ENCODE measurements at regions not wholly inside any gene's neighbourhood (a gene's known extent, or its start where the extent isn't known, plus 50 kb on each side); places are given as distances from the start of the nearest gene placed in this dataset.

- Mint-ChIP-seq H3K4me3 (no peak overlapping the region), H3K4me1 (no peaks in the 10 kb centered on the region), H3K27ac (no peak overlapping the region), H3K27me3 (no peaks in the 10 kb centered on the region), H3K36me3 (ENCODE audit: low read depth) (no peaks in the 10 kb centered on the region), H3K9me3 (no peaks in the 10 kb centered on the region)
- intact Hi-C loops (cut with micrococcal nuclease): no loop called here
- no peak for DNase-seq
Measured at GRCh38 chr2:129068543-129068942, 749.9 kb upstream of the HS6ST1 start.

DNA sequence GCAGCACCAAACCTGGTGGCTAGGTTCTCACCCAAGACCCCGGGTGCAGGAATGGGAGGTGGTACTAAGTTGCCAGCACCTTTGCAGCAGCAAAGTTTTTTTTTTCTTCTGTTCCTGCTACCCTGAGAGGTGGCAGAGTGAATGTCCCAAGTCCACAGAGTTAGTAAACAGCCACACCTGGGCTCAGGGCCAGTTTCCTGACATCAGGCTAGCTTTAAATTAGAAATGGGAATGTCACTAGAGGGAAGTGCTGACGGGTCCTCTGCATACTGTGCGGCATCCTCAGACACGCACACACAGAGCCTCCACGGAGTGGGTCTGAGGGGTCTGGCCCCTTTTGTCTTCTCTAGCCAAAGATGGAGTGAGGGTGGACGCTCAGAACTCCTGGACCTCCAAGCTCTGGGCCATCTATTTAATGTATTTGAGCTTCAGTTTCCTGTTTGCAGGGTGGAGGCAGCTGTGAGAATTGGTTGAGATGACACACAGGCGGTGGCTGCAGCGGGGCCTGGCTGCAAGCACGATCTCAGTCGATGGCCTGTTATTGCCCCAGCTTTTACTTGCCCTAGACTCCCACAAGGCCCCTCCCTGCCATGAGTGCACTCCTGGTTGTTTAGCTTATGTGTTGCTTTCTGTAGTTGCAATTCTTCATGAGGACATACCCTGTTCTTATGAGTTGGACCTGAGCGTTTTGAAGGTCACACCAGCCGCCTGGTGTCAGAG lies 751.4 kb upstream of the HS6ST1 start:
- H3K4me3 Mint-ChIP-seq: no peak overlapping the region
- intact Hi-C loops (cut with micrococcal nuclease): no loop called here
- H3K27ac Mint-ChIP-seq: no peak overlapping the region
- no peaks in the 10 kb centered on the region for H3K9me3 Mint-ChIP-seq
- DNase-seq: no peak
- H3K36me3 Mint-ChIP-seq (ENCODE audit: low read depth): no peaks in the 10 kb centered on the region
- no peaks in the 10 kb centered on the region for H3K4me1 Mint-ChIP-seq
- H3K27me3 Mint-ChIP-seq: no peaks in the 10 kb centered on the region

- H3K27me3 Mint-ChIP-seq: no peaks in the 10 kb centered on the region
- intact Hi-C loops (cut with micrococcal nuclease): no loop called here
- H3K4me3 Mint-ChIP-seq: no peak overlapping the region
- H3K9me3 Mint-ChIP-seq: no peaks in the 10 kb centered on the region
- DNase-seq: no peak
- no peaks in the 10 kb centered on the region for H3K36me3 Mint-ChIP-seq (ENCODE audit: low read depth)
- no peak overlapping the region for H3K27ac Mint-ChIP-seq
- no peaks in the 10 kb centered on the region for H3K4me1 Mint-ChIP-seq
Measured at GRCh38 chr2:129070663-129071062, 752.0 kb upstream of the HS6ST1 start.

DNA sequence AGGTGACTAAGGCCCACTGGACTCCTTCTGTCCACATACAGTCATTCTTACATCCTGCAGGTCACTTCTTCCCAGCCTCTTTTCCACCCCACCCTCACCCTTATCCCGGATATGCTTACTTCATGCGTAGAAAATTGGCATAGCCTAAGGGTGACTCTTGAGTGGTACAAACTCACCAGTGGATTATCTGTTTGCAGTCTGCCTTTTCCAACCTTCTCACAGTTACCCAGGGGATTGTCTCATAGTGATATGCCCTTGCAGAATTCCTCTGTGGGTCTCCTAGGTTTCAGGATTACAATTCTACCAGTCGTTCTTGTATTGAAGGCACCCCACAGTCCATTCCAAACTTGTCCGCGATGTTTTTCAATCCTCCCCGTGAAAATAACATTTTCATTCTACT lies 752.9 kb upstream of the HS6ST1 start:
- Mint-ChIP-seq H3K4me1 (no peaks in the 10 kb centered on the region), H3K4me3 (no peak overlapping the region), H3K36me3 (ENCODE audit: low read depth) (no peaks in the 10 kb centered on the region), H3K9me3 (no peaks in the 10 kb centered on the region), H3K27me3 (no peaks in the 10 kb centered on the region), H3K27ac (no peak overlapping the region)
- intact Hi-C loops (cut with micrococcal nuclease): no loop called here
- no peak for DNase-seq

DNA sequence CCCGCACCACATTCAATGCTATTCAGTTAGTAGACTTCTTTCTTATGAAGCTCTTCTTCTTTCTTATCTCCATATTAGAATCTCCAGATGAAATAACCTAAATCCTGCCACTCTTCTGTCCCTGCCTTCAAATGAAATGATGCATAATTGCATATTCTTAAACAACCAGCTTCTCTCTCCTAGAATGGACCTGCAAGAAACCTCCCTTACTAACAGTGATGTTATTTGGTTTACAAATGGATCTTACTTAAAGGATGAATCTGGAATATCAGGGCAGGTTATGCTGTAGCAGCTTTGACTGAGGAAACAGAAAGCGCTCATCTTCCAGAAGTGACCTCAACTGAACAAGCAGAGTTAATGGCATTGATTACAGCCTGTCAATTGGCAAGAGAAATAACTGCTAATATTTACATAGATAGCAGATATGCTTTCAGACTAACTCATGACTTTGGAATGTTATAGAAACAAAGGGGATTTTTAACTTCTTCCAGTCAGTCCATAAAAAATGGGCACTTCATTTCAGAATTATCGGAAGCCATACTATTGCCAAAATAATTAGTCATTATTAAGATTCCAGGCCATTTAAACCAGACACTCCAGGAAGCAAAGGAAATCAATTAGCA lies 755.7 kb upstream of the HS6ST1 start:
- H3K9me3 Mint-ChIP-seq: no peaks in the 10 kb centered on the region
- H3K36me3 Mint-ChIP-seq (ENCODE audit: low read depth): no peaks in the 10 kb centered on the region
- DNase-seq: no peak
- H3K27me3 Mint-ChIP-seq: no peaks in the 10 kb centered on the region
- no peak overlapping the region for H3K27ac Mint-ChIP-seq
- H3K4me3 Mint-ChIP-seq: no peak overlapping the region
- intact Hi-C loops (cut with micrococcal nuclease): no loop called here
- H3K4me1 Mint-ChIP-seq: no peaks in the 10 kb centered on the region

DNA sequence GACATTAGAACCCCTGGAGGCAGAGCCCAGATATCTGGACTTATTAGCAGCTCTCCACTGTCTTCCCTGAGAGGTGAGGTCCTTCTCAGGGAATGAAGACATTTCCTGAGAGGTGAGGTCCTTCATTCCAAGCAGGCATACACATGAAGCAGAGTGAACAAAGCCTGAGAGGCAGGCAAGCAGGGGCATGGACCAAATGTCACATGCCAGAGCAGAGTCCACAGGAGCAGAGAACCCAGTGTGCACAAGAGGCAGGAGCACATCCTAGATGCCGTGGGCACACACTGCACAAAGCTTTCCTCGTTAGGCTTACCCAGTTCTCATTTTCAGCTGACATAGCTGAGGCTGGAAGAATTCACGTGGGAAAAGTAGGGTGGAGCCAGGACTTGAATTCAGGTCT lies 759.9 kb upstream of the HS6ST1 start:
- intact Hi-C loops (cut with micrococcal nuclease): no loop called here
- no peak overlapping the region for H3K4me3 Mint-ChIP-seq

GRCh38 chr2:129080715-129081476 lies 762.2 kb upstream of the HS6ST1 start:
- no peaks in the 10 kb centered on the region for H3K9me3 Mint-ChIP-seq
- peaks cover 4% of the 10 kb centered on the region for H3K27me3 Mint-ChIP-seq
- intact Hi-C loops (cut with micrococcal nuclease): no loop called here
- H3K36me3 Mint-ChIP-seq (ENCODE audit: low read depth): no peaks in the 10 kb centered on the region
- no peak overlapping the region for H3K4me3 Mint-ChIP-seq
- no peak for DNase-seq
- H3K27ac Mint-ChIP-seq: no peak overlapping the region
- no peaks in the 10 kb centered on the region for H3K4me1 Mint-ChIP-seq

More for the DNA sequence above, 759.9 kb upstream of the HS6ST1 start:
- H3K9me3 Mint-ChIP-seq: no peaks in the 10 kb centered on the region
- DNase-seq: no peak
- no peaks in the 10 kb centered on the region for H3K4me1 Mint-ChIP-seq
- no peak overlapping the region for H3K27ac Mint-ChIP-seq
- no peaks in the 10 kb centered on the region for H3K36me3 Mint-ChIP-seq (ENCODE audit: low read depth)
- H3K27me3 Mint-ChIP-seq: peaks cover 4% of the 10 kb centered on the region

DNA sequence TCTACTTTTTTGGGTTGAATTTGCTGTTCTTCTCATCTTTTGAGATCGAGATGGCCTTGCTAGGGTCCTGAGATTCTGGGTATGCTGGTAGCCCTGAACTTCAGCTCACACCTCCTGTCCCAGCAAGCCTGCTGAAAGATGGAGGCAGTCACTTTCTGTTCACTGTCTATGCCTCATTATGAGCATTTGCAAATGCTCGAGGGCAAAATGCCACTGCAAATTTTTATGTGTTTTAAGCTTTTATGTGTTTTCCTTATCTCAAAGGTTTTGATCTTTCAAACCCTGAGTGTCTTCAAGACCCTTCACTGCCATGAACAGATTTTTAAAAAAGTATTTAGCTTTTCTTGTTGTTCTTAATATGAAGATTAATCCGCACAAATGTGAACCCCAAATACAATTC lies 766.7 kb upstream of the HS6ST1 start:
- Mint-ChIP-seq H3K27me3 (peaks cover 7% of the 10 kb centered on the region), H3K27ac (no peak overlapping the region), H3K9me3 (no peaks in the 10 kb centered on the region), H3K4me1 (no peaks in the 10 kb centered on the region), H3K36me3 (ENCODE audit: low read depth) (no peaks in the 10 kb centered on the region), H3K4me3 (no peak overlapping the region)
- no peak for DNase-seq
- intact Hi-C loops (cut with micrococcal nuclease): no loop called here

- H3K27ac Mint-ChIP-seq: no peak overlapping the region
- DNase-seq: no peak
- peaks cover 4% of the 10 kb centered on the region for H3K27me3 Mint-ChIP-seq
- H3K9me3 Mint-ChIP-seq: no peaks in the 10 kb centered on the region
- H3K4me3 Mint-ChIP-seq: no peak overlapping the region
- no peaks in the 10 kb centered on the region for H3K36me3 Mint-ChIP-seq (ENCODE audit: low read depth)
- intact Hi-C loops (cut with micrococcal nuclease): no loop called here
- H3K4me1 Mint-ChIP-seq: no peaks in the 10 kb centered on the region
Measured at GRCh38 chr2:129087133-129087813, 768.6 kb upstream of the HS6ST1 start.

DNA sequence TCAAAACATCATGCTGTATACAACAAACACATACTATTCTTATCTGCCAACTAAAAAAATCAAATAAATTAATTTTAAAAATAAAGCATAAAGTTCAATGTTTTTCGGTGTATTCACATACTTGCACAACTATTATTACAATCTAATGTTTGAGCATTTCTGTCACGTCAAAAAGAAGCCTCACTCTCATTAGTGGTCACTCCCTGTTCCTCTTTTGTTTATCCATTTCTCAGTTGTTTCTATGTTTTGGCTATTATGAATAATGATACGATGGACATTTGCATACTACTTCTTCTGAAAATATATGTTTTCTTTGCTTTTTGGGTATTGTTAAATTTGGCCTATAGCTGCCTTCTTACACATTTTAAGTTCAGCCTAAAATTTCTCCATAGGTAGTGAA lies 773.0 kb upstream of the HS6ST1 start:
- no peaks in the 10 kb centered on the region for H3K36me3 Mint-ChIP-seq (ENCODE audit: low read depth)
- H3K27me3 Mint-ChIP-seq: peaks cover 6% of the 10 kb centered on the region
- no peaks in the 10 kb centered on the region for H3K4me1 Mint-ChIP-seq
- no peak overlapping the region for H3K4me3 Mint-ChIP-seq
- no peak for DNase-seq
- no peaks in the 10 kb centered on the region for H3K9me3 Mint-ChIP-seq
- intact Hi-C loops (cut with micrococcal nuclease): no loop called here
- no peak overlapping the region for H3K27ac Mint-ChIP-seq

GRCh38 chr2:129092956-129093355 lies 774.3 kb upstream of the HS6ST1 start:
- H3K36me3 Mint-ChIP-seq (ENCODE audit: low read depth): no peaks in the 10 kb centered on the region
- H3K27me3 Mint-ChIP-seq: peaks cover 3% of the 10 kb centered on the region

GRCh38 chr2:129101186-129101585 lies 782.5 kb upstream of the HS6ST1 start:
- no peaks in the 10 kb centered on the region for H3K36me3 Mint-ChIP-seq (ENCODE audit: low read depth)
- no peak overlapping the region for H3K4me3 Mint-ChIP-seq
- intact Hi-C loops (cut with micrococcal nuclease): no loop called here
- no peaks in the 10 kb centered on the region for H3K27me3 Mint-ChIP-seq
- DNase-seq: no peak
- H3K27ac Mint-ChIP-seq: no peak overlapping the region
- no peaks in the 10 kb centered on the region for H3K4me1 Mint-ChIP-seq
- no peaks in the 10 kb centered on the region for H3K9me3 Mint-ChIP-seq

More at GRCh38 chr2:129092956-129093355, 774.3 kb upstream of the HS6ST1 start:
- intact Hi-C loops (cut with micrococcal nuclease): no loop called here
- Mint-ChIP-seq H3K9me3 (no peaks in the 10 kb centered on the region), H3K4me3 (no peak overlapping the region), H3K4me1 (no peaks in the 10 kb centered on the region), H3K27ac (no peak overlapping the region)
- no peak for DNase-seq

DNA sequence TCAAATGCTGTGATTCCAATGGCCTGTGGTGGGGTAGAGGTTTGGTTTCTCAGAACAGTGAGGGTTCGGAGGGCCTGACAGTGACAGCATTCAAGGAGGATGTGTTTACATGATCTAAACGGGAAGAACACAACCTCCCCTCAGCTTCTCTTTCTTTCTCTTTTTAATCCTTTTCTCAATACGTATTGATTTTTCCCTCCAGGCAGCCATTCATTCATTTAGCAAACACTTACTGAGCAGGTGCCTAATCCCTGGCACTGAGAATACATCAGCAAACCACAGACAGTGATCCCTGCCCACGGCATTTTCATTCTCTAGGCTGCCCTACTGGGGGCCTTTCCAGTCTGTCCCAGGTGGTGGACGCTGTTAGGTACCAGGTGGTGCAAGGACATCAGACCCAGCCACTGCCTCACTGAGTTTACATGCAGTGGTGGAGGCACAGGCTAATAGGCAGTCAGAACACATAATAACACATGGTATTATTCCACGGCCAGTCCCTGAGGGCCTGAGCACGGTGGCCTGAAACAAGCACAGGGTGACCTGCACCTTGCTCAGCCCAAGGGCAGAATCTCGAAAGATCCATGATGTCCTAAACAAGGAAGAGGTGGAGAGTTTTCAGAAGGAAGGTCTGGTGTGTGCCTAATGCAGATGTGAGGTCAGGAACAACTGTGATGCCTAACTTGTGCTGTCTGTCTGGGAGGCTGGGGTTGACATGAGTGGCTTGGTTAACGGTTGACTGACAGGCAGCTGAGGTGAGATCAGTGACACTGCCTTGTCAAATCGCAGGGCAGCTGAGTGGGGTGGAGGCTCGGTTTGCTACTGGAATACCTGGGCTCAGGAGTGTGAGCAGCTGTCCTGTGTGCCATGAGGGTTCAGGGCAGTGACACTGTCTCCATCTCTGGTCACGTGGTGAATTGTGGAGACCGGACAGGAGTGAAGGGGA lies 785.5 kb upstream of the HS6ST1 start:
- Mint-ChIP-seq H3K9me3 (no peaks in the 10 kb centered on the region), H3K27me3 (no peaks in the 10 kb centered on the region), H3K27ac (no peak overlapping the region), H3K4me3 (no peak overlapping the region), H3K36me3 (ENCODE audit: low read depth) (no peaks in the 10 kb centered on the region), H3K4me1 (no peaks in the 10 kb centered on the region)
- intact Hi-C loops (cut with micrococcal nuclease): no loop called here
- no peak for DNase-seq
